Bronchial epithelial cell (primary cell): ENCODE measurements at regions not wholly inside any gene's neighbourhood (a gene's known extent, or its start where the extent isn't known, plus 50 kb on each side); places are given as distances from the start of the nearest gene placed in this dataset.

Experiments
- DNase-seq: peaks from one replicate; pipeline ENCODE4 v3.0.0-alpha.2; 2010; ENCODE audit warnings: low read depth
- FAIRE-seq: peaks from 2 replicates; lab custom pipeline; 2011; peaks lifted over from hg19 to GRCh38; lab: Jason Lieb, UNC
- H3K27me3 ChIP-seq: 2 replicates; pipeline ENCODE4 v1.5.1; 2011; ENCODE audit warnings: low read length; ENCODE audit not compliant: control insufficient read depth, insufficient read depth
- H3K36me3 ChIP-seq: 2 replicates; pipeline ENCODE4 v1.5.1; 2011; ENCODE audit warnings: low read length; ENCODE audit not compliant: control insufficient read depth, insufficient read depth
- H3K4me3 ChIP-seq: 2 replicates; pipeline ENCODE4 v1.5.1; 2011; ENCODE audit warnings: mild to moderate bottlenecking, low read depth, low read length, control low read depth
- TF ChIP-seq, protein P1 (sequence below): IDR thresholded peaks from 2 replicates; pipeline ENCODE4 v1.5.1; 2011; ENCODE audit warnings: mild to moderate bottlenecking, moderate library complexity, low read length, control low read depth, inconsistent platforms; ENCODE audit not compliant: insufficient read depth, severe bottlenecking

DNA sequence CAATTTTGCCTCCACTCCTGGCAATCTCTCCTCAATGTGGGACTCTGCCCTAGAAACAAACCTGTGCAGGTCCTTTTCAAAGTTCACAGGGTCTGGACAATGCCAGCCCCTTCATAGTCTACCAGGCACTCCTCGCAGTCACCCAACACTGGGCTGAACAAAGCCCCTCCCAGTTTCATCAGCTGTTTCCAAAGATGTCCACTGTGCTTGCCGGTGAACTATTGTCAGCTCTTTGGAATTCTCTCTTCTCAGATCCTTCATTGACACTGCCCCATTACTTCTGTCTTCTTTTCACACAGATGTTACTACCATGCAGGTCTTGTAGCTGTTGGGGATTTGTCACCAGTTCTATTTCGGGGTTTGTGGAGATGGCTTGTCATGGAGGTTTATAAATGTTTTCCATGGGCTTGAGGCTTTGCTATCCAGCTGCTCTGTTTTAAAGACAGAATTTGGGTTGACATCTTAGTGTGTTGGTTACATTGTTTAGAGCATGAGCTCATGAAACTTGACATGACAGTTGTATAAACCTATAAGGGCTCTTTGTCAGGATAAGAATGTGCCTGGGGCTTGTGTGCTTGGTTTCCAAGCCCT is 77.3 kb upstream of the DHRS4 start:
- TF ChIP-seq, protein P1, sequence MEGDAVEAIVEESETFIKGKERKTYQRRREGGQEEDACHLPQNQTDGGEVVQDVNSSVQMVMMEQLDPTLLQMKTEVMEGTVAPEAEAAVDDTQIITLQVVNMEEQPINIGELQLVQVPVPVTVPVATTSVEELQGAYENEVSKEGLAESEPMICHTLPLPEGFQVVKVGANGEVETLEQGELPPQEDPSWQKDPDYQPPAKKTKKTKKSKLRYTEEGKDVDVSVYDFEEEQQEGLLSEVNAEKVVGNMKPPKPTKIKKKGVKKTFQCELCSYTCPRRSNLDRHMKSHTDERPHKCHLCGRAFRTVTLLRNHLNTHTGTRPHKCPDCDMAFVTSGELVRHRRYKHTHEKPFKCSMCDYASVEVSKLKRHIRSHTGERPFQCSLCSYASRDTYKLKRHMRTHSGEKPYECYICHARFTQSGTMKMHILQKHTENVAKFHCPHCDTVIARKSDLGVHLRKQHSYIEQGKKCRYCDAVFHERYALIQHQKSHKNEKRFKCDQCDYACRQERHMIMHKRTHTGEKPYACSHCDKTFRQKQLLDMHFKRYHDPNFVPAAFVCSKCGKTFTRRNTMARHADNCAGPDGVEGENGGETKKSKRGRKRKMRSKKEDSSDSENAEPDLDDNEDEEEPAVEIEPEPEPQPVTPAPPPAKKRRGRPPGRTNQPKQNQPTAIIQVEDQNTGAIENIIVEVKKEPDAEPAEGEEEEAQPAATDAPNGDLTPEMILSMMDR = no peak
- no peak for FAIRE-seq
- DNase-seq = no peak
- Histone ChIP-seq H3K27me3 (no peaks in the 10 kb centered on the region), H3K4me3 (no peak overlapping the region), H3K36me3 (no peaks in the 10 kb centered on the region)

DNA sequence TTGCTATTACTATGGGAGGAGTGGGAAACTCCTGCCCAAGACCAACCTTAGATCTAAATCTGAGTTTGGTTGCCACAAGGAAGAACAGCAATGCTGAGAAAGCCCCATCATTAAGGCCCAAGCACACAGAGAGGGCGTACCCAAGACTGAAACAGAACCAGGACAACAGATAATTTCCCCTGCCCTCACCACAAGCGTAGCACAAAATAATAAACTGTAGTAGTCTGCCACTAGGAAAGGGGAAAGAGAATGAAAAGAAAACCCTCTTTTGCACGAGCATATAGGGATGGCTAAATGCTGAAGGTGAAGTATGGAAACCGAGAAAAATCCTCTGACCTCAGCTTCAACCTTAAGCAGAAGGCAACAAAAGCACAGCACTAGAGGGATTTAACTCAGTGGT is 76.5 kb upstream of the DHRS4 start:
- FAIRE-seq (no peak), DNase-seq (no peak)
- no peaks in the 10 kb centered on the region for H3K27me3 ChIP-seq
- no peaks in the 10 kb centered on the region for H3K36me3 ChIP-seq
- TF ChIP-seq, protein P1 = no peak
- no peak overlapping the region for H3K4me3 ChIP-seq

DNA sequence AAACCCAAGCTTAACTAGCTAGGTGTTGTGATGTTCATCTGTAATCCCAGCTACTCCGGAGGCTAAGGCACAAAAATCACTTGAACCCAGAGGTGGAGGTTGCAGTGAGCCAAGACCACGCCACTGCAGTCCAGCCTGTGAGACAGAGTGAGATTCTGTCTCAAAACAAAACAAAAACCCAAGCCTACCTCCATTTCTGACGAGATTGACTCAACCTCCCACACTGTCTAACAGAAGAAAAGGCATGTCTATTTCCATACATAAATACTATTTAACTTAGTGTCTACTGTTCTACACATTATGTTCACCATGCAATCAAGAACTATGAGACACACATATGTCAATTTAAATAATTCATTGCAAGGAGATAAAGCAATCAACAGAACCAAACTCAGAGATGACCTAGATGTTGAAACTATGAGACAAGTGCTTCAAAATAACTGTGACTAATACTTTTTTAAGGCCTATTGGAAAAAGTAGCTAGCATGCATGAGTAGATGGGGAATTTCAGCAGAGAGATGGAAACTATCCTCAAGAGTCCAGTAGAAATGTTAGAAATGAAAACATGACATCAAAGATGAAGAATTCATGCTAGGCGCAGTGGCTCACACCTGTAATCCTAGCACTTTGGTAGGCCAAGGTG is 75.9 kb upstream of the DHRS4 start:
- no peaks in the 10 kb centered on the region for H3K27me3 ChIP-seq
- H3K4me3 ChIP-seq = no peak overlapping the region
- TF ChIP-seq, protein P1 = no peak
- DNase-seq (no peak), FAIRE-seq (no peak)
- H3K36me3 ChIP-seq = no peaks in the 10 kb centered on the region

DNA sequence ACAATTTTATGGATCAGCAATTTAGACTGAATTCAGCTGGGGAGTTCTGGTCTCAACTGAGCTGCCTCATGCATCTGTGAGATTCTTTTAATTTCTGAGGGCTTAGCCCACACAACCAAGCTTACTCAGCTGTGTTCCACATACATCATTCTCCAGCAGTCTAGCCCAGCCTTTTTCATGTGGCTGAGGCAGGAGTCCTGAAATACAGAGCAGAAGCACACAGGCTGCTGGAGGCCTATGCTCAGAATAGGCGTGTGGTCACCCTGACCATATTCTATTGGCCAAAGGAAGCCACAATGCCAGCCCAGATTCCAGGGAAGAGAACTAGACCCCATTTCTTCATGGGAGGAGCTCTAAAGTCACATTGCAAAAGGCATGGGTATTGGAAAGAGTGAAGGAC is 72.3 kb upstream of the DHRS4 start:
- Histone ChIP-seq H3K36me3 (no peaks in the 10 kb centered on the region), H3K27me3 (peaks cover 2% of the 10 kb centered on the region), H3K4me3 (no peak overlapping the region)
- DNase-seq = no peak
- TF ChIP-seq, protein P1 = no peak
- no peak for FAIRE-seq

DNA sequence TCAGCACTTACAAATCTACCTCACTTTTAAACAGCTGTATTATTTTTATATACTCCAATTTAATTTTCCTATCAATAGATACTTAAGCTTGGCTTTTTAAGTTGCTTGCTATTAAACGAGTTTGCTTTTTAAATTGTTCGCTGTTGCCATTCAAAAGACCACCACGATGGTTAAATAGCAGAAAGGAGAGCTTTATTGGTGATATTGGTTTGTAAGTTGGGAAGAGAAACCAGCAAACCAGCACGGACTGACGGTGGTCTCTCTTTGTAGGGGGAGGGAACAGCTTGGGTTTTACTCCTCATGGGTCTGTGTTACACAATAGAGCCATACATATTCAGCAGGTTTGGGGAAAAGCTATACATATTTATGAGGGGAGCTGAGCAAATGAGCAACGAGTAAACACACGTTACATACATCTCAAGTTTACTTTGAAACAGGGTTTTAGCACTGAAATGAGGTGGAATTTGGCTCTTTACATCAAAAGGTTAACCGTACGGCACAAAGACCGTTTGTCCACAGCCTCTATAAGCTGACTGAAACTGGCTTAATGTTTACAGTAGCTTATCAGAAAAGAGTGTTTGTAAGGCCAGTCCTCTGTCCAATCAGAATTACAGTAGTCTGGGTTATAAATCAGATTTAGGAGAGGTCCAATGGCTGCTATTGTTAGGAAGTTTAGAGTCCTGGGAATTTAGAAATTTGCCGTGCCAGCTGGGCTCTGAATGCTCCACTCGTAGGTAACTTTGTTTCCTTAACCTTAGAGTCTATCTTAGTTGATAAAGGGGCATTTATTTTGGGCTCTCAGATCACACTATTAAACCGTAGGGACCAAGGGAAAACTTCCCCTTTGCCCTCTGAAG is 69.7 kb upstream of the DHRS4 start:
- no peak for DNase-seq
- Histone ChIP-seq H3K4me3 (no peak overlapping the region), H3K27me3 (peaks cover 2% of the 10 kb centered on the region), H3K36me3 (no peaks in the 10 kb centered on the region)
- TF ChIP-seq, protein P1 = no peak
- no peak for FAIRE-seq
